Cardiac fibroblast (primary cell): ENCODE measurements at regions not wholly inside any gene's neighbourhood (a gene's known extent, or its start where the extent isn't known, plus 50 kb on each side); places are given as distances from the start of the nearest gene placed in this dataset.

Experiments
- DNase-seq, 2 donors: peaks; one replicate each; pipeline versions ENCODE4 v3.0.0 to v3.0.0-alpha.2; 2010; ENCODE audit warnings: low read depth in 2 of 2
- H3K4me3 ChIP-seq, 2 donors: replicated peaks in 1 of 2; 1 replicate in 1 of 2; 2 replicates in 1 of 2; pipeline ENCODE4 v1.5.1; 2011; ENCODE audit warnings: low read depth in 2 of 2, low read length in 2 of 2, mild to moderate bottlenecking in 2 of 2, moderate library complexity in 1 of 2
- TF ChIP-seq, protein P1 (sequence below): IDR thresholded peaks from one replicate; pipeline ENCODE4 v1.5.1; 2011; ENCODE audit warnings: low read depth, mild to moderate bottlenecking, low read length, inconsistent platforms

GRCh38 chr2:107078584-107078983 lies 192.6 kb upstream of the ST6GAL2 start:
- no peak overlapping the region for H3K4me3 ChIP-seq
- TF ChIP-seq, protein P1, sequence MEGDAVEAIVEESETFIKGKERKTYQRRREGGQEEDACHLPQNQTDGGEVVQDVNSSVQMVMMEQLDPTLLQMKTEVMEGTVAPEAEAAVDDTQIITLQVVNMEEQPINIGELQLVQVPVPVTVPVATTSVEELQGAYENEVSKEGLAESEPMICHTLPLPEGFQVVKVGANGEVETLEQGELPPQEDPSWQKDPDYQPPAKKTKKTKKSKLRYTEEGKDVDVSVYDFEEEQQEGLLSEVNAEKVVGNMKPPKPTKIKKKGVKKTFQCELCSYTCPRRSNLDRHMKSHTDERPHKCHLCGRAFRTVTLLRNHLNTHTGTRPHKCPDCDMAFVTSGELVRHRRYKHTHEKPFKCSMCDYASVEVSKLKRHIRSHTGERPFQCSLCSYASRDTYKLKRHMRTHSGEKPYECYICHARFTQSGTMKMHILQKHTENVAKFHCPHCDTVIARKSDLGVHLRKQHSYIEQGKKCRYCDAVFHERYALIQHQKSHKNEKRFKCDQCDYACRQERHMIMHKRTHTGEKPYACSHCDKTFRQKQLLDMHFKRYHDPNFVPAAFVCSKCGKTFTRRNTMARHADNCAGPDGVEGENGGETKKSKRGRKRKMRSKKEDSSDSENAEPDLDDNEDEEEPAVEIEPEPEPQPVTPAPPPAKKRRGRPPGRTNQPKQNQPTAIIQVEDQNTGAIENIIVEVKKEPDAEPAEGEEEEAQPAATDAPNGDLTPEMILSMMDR = no peak
- no peak for DNase-seq

DNA sequence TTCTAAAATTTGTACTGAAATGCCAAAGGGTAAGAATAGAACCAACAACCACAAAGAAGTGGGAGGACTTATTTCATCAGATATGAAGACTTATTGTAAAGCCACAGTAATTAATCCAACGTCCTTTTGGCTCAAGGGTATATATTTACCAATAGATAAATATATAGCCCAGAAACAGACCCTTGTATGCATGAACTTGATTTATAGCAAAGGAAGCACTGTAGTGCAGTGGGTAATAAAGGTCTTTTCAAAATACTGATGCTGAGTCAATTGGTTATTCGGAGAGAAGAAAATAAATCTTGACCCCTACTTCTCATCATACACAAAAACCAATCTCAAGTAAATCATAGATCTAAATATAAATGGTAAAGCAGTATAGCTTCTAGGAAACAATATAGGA lies 200.5 kb upstream of the ST6GAL2 start:
- TF ChIP-seq, protein P1 = no peak
- no peak for DNase-seq
- no peak overlapping the region for H3K4me3 ChIP-seq

- H3K4me3 ChIP-seq = no peak overlapping the region
- TF ChIP-seq, protein P1 = no peak
- DNase-seq = peak in 1 of 2 donors; percentile 3
Measured at GRCh38 chr2:107088156-107088555, 202.2 kb upstream of the ST6GAL2 start.

- TF ChIP-seq, protein P1 = no peak
- DNase-seq = peak; percentile 11 to 25
Measured at GRCh38 chr2:107091163-107091864, 205.3 kb upstream of the ST6GAL2 start.

DNA sequence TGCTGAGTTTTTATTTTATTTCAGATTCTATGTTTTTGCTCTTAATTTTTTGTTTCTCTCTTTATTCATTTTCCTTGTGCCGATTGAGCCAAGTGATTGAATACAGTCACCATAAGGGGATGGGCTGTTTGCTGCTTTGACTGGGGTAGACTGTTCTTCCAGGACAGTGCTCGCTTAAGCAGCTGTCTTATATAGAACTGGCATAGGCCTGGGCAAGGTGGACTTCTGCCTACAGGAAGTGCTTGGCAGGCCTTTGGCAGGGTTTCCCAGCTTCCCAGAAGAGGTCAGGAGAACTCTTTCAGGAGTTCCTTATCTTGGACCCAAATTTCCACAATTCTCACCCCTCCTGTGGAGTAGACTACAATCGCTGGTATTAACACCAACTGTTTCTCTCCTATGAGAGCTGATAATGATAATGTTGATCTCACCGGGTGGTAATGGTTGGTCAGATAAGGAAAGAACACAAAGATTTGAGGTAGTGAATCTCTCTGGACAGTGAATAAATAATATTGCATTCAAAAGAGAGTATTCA lies 207.5 kb upstream of the ST6GAL2 start:
- no peak overlapping the region for H3K4me3 ChIP-seq
- DNase-seq = no peak
- TF ChIP-seq, protein P1 = no peak

More at GRCh38 chr2:107091163-107091864, 205.3 kb upstream of the ST6GAL2 start:
- H3K4me3 ChIP-seq = no peak overlapping the region

- no peak for DNase-seq
- no peak overlapping the region for H3K4me3 ChIP-seq
- TF ChIP-seq, protein P1 = no peak
Measured at GRCh38 chr2:107094450-107094986, 208.6 kb upstream of the ST6GAL2 start.

- TF ChIP-seq, protein P1 = no peak
- no peak overlapping the region for H3K4me3 ChIP-seq
- no peak for DNase-seq
Measured at GRCh38 chr2:107102176-107102575, 216.2 kb upstream of the ST6GAL2 start.
